ENCODE measurements at regions not wholly inside any gene's neighbourhood (a gene's known extent, or its start where the extent isn't known, plus 50 kb on each side); places are given as distances from the start of the nearest gene placed in this dataset.

DNA sequence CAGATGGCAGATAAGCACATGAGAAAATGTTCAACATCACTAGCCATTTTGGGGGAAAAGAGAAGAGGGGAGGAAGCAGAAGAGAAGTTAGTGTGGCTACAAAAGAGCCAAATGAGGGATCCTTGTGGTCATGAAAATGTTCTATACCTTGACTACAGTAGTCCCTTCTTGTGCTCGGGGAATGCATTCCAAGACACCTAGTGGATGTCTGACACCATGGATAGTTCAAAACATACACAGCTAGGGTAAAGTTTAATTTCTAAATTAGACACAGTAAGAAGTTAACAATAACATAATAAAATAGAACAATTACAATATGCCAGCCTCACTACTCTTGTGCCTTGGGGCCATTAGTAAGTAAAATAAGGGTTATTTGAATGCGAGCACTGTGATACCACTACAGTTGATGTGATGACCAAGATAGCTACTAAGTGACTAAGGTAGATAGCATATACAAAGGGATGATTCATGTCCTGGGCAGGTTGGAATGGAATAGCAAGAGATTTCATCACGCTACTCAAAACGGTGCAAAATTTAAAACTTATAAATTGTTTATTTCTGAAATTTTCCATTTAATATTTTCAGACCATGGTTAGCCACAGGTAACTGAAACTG lies 344.1 kb downstream of the NR2F1-AS1 start:
- TF ChIP-seq, protein P1, sequence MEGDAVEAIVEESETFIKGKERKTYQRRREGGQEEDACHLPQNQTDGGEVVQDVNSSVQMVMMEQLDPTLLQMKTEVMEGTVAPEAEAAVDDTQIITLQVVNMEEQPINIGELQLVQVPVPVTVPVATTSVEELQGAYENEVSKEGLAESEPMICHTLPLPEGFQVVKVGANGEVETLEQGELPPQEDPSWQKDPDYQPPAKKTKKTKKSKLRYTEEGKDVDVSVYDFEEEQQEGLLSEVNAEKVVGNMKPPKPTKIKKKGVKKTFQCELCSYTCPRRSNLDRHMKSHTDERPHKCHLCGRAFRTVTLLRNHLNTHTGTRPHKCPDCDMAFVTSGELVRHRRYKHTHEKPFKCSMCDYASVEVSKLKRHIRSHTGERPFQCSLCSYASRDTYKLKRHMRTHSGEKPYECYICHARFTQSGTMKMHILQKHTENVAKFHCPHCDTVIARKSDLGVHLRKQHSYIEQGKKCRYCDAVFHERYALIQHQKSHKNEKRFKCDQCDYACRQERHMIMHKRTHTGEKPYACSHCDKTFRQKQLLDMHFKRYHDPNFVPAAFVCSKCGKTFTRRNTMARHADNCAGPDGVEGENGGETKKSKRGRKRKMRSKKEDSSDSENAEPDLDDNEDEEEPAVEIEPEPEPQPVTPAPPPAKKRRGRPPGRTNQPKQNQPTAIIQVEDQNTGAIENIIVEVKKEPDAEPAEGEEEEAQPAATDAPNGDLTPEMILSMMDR (IDR thresholded peaks at IDR 0.05), result no peak
- TF ChIP-seq EP300 (IDR thresholded peaks at IDR 0.05) (no peak), POLR2A (IDR thresholded peaks at IDR 0.05) (no peak)
